Stimulated activated CD8-positive, alpha-beta memory T cell treated with anti-CD3 and anti-CD28 coated beads, Interleukin-15, amount 100 ng/mL, for 1 hour (primary cell): ENCODE measurements at regions not wholly inside any gene's neighbourhood (a gene's known extent, or its start where the extent isn't known, plus 50 kb on each side); places are given as distances from the start of the nearest gene placed in this dataset.

Experiments
- DNase-seq: peaks from one replicate; pipeline ENCODE4 v3.0.0-alpha.2; 2020; ENCODE audit warnings: low read depth

DNA sequence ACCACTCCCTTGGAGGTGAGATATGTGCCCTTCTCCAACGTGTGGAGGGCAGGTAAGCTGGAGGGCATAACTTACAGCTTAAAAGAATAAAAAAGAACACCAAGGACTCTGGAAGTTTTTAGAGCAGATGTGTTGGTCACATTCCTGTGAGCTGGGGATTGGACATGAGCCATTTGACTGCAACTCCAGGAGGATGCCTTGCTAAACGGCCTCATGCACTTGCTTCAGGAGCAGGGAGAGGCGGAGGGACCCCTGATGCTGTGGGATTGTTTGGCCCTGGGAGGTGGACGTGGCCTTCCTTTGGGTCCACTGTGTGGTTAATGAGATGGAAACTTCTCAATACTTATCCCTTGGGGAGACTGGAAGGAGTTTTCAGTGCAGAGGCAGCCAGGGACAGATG lies 185.6 kb downstream of the RHOU start:
- no peak for DNase-seq

DNA sequence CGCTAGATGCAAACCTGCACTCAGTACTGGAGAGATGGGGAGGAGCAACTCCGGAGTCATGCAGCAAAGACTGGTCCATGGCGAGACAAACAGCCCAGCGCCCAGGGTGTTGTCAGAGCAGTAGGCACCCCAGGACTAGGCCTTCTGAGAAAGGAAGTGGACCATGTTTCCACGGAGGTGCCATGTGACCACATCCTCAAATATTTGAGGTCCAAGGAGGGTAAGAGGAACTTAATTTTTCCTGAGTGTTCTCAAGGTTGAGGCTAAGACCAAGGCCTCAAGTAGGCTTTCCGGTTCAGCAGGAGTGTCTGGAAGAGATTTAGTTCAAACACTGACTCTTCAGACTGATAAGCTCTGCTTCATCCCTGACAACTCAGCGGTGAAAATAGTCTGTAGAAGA lies 186.2 kb downstream of the RHOU start:
- no peak for DNase-seq

DNA sequence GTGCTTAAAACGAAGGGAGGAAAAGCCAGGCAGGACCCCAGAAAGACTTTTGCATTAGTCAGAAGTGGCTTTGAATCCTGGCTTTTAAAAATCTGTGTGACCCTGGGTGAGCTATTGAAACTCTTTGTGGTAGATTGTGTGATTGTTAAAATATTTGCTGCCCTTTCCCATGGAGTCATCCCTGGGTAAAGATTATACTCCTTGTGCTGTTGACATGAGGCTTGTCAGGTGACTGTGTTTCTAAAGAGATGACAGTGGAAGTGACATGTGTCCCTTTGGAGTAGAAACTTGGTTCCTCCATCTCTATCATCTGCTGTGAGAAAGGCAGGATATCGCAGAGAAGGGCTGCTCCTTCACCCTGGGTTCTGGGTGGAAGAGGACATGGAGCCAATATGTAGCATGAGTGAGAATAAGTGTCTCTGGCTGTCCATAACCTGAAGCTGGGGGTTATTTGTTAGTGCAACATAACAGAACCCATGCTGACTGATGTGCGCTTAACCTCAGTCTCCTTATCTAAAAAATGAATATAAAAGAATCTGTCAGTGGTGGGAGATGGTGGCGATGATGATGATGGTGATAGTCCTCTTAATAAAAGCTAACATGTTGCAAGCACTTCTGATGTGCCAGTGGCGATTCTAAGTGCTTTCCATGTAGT lies 187.6 kb downstream of the RHOU start:
- no peak for DNase-seq

DNA sequence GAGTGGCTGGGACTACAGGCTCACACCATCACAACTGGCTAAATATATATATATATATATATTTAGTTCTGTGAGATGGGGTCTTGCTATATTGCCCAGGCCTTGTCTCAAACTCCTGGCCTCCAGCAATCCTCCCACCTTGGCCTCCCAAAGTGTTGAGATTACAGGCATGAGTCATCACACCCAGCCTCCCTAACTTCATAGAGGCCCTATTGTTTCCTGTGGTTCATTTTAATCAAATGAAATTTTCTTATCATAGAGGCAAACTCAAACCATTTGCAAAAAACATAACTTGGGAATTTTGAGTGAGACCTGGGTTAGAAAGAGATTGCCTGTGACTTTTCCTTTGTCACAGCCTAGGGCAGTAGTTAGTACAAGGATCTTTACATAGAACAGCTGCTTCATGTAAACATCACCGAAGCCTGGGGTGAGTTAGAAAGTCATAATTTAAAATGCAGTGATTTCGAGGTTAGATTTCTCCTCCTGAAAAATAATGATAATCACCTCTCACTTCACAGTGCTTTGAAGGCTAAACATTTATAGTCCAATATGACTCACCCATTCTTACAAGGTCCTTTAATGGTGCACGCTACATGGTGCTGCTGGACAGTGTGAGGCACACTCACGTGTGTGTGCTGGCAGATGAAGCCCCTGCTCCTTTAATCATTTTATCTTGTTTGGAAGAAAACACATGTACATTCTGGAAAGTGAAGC lies 188.9 kb downstream of the RHOU start:
- DNase-seq, result no peak

DNA sequence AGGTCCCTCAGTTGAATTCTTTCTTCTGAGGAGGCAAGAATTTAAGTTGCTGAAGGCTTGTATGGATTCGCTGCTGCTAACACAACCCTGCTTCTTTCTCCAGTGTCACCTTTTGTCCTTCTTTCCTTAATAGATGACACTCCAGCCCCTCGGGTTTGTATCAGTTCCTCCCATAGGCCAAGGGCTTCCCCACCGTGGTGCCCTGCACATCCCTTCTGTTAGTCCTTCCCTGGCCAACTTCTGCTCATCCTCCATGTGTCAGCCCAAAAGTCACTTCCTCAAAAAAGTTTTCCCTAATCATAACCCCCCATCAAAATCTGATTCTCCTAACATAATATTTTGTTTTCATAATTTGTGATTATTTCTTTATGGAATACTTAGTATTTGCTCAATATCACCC lies 190.4 kb downstream of the RHOU start:
- no peak for DNase-seq

DNA sequence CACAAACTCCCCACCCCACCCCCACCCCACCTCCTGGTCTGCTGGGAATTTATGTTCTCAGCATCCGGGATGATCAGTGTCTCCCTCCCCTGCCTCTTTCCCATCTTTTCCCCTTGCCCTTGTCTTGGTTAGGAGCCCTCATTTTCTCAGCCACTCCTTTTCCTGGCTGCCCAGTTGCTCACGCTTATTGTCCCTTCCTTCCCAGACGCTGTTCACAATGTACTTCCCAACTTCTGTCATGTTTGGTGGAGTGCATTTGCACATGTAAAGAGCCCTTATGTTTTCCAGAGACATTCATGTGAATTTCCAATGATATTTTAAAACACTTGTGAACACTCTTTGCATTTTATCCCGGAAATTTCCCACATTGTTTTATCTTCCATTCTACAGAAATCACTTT lies 192.1 kb downstream of the RHOU start:
- DNase-seq, result no peak

DNA sequence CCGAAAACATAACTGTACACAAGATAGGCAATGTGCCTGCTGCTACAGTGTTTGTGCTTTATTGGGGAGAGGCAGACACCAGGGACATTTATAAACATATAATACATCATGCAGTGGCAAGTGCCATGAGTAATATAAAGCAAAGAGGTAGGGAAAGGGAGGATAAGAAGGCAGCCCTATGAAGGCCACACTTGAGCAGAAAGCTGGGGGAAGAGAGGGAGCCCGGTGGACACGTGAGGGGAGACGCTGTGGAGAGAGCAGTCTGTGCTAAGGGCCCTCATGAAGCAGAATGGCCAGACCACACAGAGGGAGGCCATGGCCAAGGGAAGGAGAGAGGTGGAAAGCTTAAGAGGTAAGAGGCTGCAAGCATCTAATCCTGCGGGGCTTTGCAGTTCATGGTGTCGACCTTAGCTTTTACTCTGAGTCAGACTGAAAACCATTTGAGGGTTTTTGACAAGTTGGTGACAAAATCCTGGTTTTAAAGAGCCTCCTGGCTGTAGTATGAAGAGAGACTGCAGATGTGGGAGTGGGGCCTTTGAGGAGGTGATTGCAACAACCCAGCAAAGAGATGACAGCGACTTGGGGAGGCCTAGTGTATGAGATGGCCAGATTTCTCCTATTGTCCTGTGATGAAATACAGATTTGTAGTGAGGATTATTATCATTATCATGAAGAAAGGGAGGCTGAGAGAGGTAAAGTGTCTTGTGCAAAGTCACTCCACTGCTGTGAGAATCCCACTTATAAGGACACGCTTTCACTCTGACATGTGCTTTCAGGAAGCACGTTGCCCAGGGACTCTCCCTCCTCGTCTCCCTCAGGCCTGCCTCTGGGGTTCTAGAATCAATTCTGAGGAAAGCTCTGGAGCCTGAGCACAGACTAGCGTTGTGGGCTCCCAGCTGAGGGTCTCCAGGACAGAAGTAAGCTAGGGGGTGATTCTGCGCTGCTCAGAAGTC lies 192.9 kb downstream of the RHOU start:
- no peak for DNase-seq

DNA sequence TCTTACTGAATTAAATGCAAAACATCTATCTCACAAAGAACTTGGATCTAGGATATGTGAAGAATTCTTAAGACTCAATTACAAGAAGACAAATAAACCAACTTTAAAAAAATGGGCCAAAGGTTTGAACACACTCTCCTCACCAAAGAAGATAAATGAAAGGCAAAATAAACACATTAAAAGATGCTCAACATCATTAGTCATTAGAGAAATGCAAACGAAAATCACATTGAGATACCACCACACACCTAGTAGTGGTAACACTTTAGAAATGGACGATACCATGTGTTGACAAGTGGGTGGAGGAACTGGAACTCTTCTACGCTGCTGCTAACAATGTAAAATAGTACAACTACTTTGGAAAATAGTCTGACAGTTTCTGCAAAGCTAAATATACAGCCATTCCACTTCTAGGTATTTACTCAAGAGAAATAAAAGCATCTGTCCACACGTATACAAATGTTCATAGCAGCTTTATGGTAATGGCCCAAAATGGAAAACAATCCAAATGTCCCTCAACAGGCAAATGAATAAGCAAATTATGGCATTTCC lies 194.3 kb downstream of the RHOU start:
- DNase-seq, result no peak

DNA sequence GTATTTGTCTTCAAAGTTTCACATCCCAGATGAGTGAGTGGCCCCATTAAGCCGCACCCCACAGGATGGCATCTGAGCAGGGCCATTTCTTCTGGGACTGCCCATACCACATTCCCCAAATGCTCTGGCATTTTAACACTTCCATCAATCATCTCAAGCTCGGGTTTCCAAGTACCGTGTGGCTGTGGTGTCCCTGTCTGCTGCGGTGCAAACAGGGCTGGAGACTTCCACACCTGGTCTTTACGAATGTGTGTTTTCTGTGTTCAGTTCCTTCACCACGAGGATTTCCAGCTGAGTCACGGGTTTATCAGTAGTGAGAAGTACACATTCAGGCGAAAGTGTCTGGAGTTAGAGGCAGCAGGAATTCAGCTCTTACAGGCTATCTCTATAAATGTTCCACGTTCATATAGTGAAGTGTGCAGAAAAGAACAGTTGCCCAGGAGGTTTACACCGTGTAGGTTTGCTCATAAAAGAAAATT lies 195.2 kb downstream of the RHOU start:
- no peak for DNase-seq

DNA sequence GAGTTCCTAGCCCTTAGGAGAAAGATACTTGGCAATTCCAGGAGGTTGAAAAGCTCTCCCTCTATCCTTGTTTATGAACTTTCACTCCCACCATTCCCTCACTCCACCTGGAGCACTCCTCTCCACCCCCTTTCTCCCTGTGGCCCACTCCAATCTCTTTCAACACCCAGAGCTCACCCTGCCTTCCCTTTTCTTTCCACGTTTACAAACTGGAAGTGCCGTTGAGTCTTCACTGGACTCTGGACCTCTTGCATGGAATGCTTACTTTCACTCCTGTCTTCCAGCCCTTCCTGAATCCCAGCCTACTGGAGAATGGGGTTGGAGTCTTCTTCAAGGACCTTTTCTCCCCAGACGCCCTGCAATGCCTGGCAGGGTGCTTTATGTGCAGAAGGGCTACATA lies 198.5 kb downstream of the RHOU start:
- DNase-seq, result no peak

DNA sequence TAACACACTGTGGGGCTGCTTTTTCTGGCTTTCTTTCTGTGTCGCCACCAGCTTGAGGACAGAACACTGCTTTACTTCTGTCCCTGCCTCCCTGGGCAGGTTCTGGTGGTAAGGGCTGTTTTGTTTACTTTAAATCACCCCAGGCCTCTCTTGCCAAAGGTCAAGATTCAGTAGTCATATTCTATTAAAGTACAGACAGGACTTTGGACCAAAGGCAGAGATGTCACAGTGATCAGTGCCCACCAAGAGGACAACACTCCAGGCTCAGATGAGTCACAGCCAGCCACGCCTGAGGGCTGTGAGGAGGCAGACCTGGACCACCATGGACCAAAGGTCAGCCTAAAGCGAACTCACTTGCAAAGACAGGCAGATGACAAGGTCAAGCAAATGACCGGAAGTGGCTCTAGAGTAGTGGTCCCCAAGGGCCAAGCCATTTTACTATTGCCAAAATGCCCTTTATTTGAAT lies 200.0 kb downstream of the RHOU start:
- DNase-seq, result no peak

DNA sequence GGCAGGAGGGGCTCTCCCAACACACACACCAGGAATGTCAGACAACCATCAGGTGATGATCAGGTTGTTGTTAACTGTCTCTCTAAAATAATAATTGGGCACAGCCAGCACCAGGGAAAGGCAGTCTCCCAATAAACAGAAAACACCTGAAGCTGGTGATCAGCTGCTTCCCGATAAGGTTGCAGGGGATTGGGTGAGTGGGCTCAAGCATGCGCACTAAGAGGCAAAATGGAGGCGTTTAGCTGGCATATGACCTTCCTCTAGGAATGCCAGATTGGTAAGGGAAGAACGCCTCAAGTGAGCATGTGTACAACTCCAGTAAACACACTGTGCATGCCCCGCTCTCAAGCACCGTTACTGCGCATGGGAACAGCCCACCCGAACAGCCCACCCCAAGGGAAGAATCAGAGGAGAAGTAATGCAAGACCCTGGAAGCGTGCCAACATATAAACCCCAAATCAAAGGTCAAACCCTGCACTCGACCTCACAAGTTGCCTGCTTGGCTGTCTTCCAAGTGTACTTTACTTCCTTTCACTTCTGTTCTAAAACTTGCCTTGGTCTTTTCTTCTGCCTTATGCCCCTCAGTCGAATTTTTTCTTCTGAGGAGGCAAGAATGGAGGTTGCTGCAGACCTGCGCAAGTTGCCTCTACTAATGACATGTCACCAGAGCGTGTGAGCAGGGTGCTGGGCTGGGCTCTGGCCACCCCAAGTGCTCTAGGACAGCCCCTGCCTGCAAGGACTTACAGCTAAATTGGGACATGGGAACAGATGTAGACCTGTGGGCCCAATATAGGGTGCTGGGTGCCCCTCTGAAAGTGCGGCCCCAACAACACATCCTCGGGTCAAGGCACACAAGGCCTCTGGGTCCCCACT lies 200.8 kb downstream of the RHOU start:
- no peak for DNase-seq

DNA sequence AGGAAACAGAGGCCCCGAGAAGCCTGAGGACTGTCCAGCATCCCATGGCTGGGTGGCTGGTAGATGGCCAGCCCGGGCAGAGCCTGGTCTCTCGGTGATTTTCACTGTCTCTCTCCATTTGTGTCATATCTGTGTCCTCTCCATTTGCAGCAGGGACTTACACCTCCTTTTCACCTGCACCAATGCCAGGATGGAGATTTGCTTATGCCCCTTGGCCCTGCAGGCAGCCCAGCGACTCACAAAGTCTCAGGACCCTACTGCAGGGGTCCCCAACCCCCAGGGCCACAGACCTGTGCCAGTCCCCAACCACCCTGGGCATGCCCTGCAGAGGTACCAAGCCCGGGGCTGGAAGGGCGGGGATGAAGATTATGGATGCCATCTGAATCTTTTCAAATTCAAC lies 201.6 kb downstream of the RHOU start:
- no peak for DNase-seq

DNA sequence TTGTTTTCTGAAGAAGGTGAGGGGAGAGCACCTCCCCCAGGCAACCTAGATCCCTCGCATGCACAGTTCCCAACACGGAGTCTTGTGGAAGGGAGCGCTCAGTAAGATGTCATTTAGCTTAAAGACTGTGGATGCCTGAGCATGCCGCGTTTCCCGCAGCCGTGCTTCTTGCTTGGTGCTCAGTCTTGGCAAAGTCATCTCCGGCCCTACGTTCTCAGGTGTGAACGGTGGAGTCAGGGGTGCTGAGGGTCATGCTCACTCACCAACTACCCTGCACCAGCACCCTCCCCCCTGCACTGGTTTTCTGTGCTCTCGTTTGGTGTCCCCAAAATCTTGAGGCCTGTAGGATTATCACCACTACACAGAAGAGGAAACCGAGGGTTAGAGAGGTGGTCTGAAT lies 202.1 kb downstream of the RHOU start:
- DNase-seq, result no peak

DNA sequence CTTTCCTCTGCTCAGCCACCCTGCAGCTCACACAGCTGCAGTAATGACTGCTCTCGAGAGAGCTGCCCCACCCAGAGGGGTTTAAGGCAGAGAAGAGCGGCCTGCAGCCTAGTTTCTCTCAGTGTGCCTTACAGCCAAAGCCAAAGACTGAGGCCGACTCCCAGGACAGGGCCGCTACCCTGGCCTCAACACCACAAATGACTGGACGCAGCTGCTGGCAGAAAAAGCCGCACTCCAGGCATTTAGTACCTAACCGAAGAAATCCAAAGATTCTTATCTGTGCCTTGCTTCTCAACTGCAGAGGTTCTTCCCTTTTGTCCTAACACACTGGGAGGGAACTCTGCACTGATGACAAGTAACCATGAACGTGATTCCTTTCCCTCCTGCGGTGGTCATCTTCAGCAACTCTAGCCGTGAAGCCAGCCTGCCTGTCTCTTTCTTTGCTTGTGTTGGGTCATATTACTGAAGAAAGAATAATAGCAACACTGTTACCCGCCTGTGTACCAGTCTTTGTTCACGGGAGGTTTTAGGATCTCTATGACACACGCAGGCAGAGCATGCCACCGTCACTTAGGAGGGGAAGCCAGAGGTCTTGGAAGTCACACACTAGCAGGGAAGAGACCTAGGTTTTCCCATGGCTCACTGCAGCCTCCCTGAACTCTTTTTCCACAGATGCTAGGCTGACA lies 202.7 kb downstream of the RHOU start:
- DNase-seq, result no peak

DNA sequence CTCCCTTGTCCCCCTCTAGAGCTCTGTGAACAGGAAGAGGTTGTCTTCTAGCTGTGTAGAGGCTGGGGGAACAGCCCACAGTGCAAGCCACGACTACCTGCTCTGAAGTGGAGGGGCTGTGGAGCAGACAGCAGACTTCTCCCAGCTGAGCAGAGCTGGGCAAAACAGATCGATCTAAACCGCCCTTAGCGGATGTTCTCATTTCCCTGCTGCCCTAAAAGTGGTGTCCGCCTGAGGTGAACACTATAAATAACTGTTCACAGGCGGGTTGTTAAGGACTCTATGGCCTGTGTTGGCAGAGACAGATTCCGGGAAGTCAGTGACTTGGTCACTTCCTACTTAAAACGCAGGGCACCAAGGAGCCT lies 203.2 kb downstream of the RHOU start:
- no peak for DNase-seq

DNA sequence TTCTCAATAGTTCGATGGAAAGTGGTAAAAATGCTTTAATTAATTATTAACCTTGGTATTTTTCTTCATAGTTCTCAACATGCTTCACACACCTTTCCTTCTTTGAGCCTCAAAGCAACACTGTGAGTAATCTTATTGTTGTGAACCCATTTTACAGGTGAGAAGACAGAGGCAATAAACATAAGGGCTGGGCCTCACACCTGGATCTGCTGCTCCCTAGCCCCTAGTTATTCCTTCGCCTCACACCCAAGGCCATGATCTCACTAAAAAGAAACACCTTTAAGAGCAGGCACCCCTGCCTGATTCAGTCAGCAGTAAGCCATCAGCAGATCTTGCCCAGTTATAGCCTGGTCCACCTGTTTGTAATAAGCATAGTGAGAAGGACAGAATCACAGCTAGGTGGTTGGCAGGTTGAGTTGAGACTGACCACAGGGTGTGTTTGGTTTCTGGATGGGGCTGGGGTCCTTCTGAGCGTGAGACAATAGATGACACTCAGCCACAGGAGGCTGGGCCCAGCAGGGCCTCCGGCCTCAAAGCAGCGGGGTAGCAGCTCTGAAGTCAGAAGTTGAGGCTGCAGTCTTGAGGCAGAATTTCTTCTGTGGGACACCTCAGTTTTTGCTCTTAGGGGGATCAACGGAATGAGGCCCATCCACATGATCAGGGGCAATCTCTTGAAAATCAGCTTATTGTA lies 203.9 kb downstream of the RHOU start:
- no peak for DNase-seq

DNA sequence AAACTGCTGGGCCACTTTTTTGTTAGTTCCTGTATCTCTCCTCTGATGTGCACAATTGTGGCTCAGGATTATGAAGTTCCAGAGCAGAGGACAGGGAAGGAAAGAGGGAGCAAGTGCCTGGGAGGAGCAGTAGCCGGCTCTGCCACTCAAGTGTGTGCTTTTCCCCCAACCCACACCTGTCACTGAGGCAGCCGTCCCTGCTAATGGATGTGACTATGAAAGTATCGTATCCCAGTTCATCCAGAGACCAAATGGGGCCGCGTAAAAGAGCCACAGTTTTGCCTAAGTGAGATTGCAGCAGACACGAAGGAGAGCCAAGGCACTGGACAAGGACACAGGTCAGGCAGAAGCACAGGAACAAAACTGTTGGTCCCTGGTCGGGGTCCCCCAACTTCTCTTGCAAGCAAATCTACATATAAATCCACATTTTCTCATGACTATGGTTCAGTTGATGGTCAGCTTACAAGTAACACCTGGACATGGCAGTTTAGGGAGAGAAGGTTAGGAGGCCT lies 204.7 kb downstream of the RHOU start:
- no peak for DNase-seq

DNA sequence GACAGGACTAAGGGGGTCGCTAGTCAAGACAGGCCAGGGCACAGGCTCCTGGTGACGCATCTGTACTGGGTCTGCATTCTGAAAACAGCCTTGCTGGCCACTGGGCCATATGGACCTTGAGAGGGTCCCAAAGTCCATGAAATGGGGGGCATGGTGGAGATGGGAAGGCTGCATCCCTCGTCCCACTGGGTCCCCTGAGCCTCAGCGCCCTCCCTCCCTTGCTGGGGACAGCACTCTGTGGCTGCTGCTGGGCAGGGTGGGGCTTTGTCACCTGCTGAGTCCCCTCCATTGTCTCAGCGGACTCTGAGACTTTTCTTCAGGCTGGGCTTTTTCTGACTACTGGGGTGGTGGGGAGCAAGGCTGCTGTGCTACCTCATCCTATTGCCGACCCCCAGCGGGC lies 205.2 kb downstream of the RHOU start:
- no peak for DNase-seq

DNA sequence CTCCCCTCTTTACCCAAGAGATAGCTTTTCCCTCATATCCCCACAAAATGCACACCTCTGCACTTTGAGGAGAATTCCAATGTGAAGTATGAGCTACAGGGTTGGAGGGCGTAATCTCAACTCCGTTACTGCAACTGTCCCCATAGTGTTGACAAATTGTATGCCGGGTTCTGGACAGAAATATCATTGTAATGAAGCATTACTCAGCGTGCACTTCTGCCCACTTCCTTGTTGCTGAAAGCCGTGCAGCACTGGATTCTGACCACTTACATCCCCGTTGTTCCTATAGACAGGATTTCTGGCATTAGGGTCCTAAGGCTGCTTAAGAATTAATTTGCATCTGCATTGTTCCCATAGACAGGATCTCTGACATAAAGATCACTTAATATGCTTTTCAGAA lies 205.6 kb downstream of the RHOU start:
- no peak for DNase-seq
